ENCODE measurements at regions not wholly inside any gene's neighbourhood (a gene's known extent, or its start where the extent isn't known, plus 50 kb on each side); places are given as distances from the start of the nearest gene placed in this dataset.

DNA sequence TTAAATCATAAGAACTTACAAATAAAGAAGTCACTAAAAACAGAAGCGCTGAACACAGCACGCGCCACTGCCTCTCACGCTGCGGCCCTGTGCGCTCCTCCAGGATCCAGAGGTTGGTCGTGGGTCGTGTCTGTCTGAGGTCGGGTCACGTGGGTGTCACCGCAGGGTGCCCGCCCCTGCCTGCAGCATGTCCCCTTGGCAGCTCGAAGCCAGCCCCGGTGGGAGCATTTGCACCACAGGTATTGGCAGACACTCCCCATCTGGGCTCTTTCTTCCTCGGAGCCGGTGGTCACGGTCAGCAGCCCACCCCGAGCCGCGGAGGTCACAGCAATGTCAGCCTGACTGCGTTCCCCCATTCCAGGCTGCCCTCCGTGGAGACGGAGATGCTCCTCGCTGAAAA lies 88.6 kb downstream of the PDGFA start:
- no peak overlapping the region for H3K27ac ChIP-seq (ENCODE audit: low read depth, low read length)
- ChIA-PET POLR2A (no interaction called here), CTCF (no interaction called here)
- Mint-ChIP-seq H3K36me3 (no peaks in the 10 kb centered on the region), H3K9me3 (no peaks in the 10 kb centered on the region), H3K4me3 (no peak overlapping the region), H3K27ac (no peak overlapping the region), H3K4me1 (no peaks in the 10 kb centered on the region), H3K27me3 (peaks cover 0 to 6% of the 10 kb centered on the region in 2 donors)
- no peaks in the 10 kb centered on the region for H3K9me3 ChIP-seq (ENCODE audit: low read length)
- H3K27me3 ChIP-seq (ENCODE audit: insufficient read depth, low read length, poor library complexity, severe bottlenecking): no peaks in the 10 kb centered on the region
- no peaks in the 10 kb centered on the region for H3K36me3 ChIP-seq (ENCODE audit: insufficient read depth, low read length)
- no peak overlapping the region for H3K4me3 ChIP-seq (ENCODE audit: low read length)
- no peak for DNase-seq
- H3K4me1 ChIP-seq (ENCODE audit: insufficient read depth, low read length): no peaks in the 10 kb centered on the region

DNA sequence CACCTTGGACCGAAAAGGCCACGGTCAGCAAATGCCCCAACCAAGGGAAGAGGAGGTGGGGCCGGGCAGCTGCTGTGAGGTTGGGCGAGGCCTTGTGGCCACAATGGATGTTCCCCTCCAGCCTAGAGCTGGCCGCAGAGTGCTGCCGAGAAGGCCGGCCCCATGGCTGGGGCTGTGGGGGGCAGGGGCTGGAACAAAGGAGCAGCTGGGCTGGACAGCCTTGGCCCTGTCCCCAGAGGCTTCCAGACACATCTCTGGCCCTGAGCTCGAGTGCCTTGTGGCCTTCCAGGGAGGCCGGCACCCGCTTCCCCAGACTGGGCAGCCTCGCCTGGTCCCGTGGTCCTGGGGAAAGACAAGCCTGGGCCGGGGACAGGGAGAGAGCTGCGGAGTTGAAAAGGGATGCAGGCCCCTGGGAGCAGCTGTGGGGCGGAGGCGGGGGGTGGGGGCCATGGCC lies 88.0 kb downstream of the PDGFA start:
- H3K9me3 ChIP-seq (ENCODE audit: low read length): no peaks in the 10 kb centered on the region
- POLR2A ChIA-PET: no interaction called here
- Mint-ChIP-seq H3K9me3 (no peaks in the 10 kb centered on the region), H3K27ac (no peak overlapping the region), H3K27me3 (peaks cover 0 to 6% of the 10 kb centered on the region in 2 donors), H3K36me3 (no peaks in the 10 kb centered on the region), H3K4me3 (no peak overlapping the region), H3K4me1 (no peaks in the 10 kb centered on the region)
- H3K27ac ChIP-seq (ENCODE audit: low read depth, low read length): no peak overlapping the region
- no peak overlapping the region for H3K4me3 ChIP-seq (ENCODE audit: low read length)
- CTCF ChIA-PET: interaction anchor here (1.2 kb wide), 1 partner anchor 17 kb away, joined by 3 read pairs; no protein-coding TSS in a partner anchor
- no peak for DNase-seq
- no peaks in the 10 kb centered on the region for H3K36me3 ChIP-seq (ENCODE audit: insufficient read depth, low read length)
- H3K4me1 ChIP-seq (ENCODE audit: insufficient read depth, low read length): no peaks in the 10 kb centered on the region
- no peaks in the 10 kb centered on the region for H3K27me3 ChIP-seq (ENCODE audit: insufficient read depth, low read length, poor library complexity, severe bottlenecking)

DNA sequence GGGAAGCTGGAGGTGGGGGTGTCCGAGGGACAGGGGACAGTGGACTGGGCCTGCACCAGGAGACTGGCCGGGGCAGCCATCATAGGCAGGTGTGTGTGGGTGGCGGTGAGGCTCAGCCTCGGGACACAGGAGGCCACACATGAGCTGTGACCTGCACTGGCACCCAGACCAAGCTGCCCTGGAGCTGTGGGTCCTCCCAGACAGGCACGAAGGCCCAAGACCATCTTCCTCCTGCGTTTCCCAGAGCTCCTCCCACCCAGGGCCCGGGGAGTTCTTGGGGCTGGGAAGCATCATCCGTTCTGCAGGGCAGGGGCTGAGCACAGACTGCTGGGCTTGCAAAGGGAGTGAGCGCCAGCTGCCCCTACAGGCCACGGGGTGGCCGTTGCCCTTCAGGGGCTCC lies 87.4 kb downstream of the PDGFA start:
- no peaks in the 10 kb centered on the region for H3K9me3 Mint-ChIP-seq
- CTCF ChIA-PET: interaction anchor here (1.2 kb wide), 1 partner anchor 16 kb away, joined by 3 read pairs; no protein-coding TSS in a partner anchor

DNA sequence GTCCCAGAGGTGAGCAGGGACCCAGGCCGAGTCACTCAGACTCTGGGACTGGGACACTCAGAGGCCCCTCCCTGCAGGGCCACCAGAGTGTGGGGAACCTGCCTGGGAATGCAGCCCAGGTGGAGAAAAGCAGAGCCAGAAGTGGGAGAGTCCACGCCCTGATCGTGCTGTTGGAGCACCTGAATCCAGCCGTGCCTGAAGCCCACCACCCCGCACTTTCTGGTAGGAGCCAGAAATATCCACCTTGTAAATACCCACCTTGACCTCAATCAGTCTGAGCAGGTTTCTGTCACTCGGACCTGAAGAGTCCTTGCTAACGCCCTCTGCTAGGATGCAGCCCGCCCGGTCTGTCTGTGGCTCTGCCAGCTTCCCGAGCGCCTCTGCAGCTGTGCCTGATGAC lies 86.7 kb downstream of the PDGFA start:
- Mint-ChIP-seq H3K27ac (no peak overlapping the region), H3K4me1 (no peaks in the 10 kb centered on the region), H3K9me3 (no peaks in the 10 kb centered on the region), H3K4me3 (no peak overlapping the region), H3K36me3 (no peaks in the 10 kb centered on the region), H3K27me3 (peaks cover 0 to 6% of the 10 kb centered on the region in 2 donors)
- no peak for DNase-seq
- ChIA-PET POLR2A (no interaction called here), CTCF (interaction anchor here (1.2 kb wide), 1 partner anchor 16 kb away, joined by 3 read pairs; no protein-coding TSS in a partner anchor)
- no peaks in the 10 kb centered on the region for H3K4me1 ChIP-seq (ENCODE audit: insufficient read depth, low read length)
- H3K27me3 ChIP-seq (ENCODE audit: insufficient read depth, low read length, poor library complexity, severe bottlenecking): no peaks in the 10 kb centered on the region
- no peaks in the 10 kb centered on the region for H3K36me3 ChIP-seq (ENCODE audit: insufficient read depth, low read length)
- H3K27ac ChIP-seq (ENCODE audit: low read depth, low read length): no peak overlapping the region
- no peak overlapping the region for H3K4me3 ChIP-seq (ENCODE audit: low read length)
- no peaks in the 10 kb centered on the region for H3K9me3 ChIP-seq (ENCODE audit: low read length)

More for the DNA sequence above, 87.4 kb downstream of the PDGFA start:
- peaks cover 0 to 6% of the 10 kb centered on the region in 2 donors for H3K27me3 Mint-ChIP-seq
- no peak overlapping the region for H3K4me3 Mint-ChIP-seq
- no peaks in the 10 kb centered on the region for H3K4me1 ChIP-seq (ENCODE audit: insufficient read depth, low read length)
- POLR2A ChIA-PET: no interaction called here
- no peak overlapping the region for H3K27ac ChIP-seq (ENCODE audit: low read depth, low read length)
- H3K36me3 ChIP-seq (ENCODE audit: insufficient read depth, low read length): no peaks in the 10 kb centered on the region
- no peak overlapping the region for H3K27ac Mint-ChIP-seq
- no peaks in the 10 kb centered on the region for H3K27me3 ChIP-seq (ENCODE audit: insufficient read depth, low read length, poor library complexity, severe bottlenecking)
- no peak overlapping the region for H3K4me3 ChIP-seq (ENCODE audit: low read length)
- no peaks in the 10 kb centered on the region for H3K9me3 ChIP-seq (ENCODE audit: low read length)
- no peak for DNase-seq
- H3K36me3 Mint-ChIP-seq: no peaks in the 10 kb centered on the region
- no peaks in the 10 kb centered on the region for H3K4me1 Mint-ChIP-seq

DNA sequence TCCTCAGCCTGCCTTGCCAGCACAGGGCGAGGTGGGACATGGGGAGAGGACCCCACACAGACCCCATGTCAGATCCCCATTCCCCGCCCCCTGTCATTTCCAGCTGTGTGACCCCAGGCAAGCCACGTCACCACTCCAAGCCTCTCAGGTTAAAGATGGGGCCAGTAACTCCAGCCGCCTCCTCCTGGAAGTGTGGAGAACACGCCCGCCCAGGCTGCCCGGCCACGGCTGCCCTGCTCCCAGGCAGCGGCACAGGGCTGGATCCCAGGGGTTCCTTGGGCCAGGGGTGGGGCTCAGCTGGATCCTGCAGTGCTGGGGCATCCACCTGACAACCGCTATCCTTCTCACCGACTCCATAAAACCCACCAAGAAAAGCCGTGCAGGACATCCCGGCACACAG lies 86.1 kb downstream of the PDGFA start:
- Histone ChIP-seq H3K9me3 (ENCODE audit: low read length) (no peaks in the 10 kb centered on the region), H3K4me1 (ENCODE audit: insufficient read depth, low read length) (no peaks in the 10 kb centered on the region), H3K4me3 (ENCODE audit: low read length) (no peak overlapping the region), H3K36me3 (ENCODE audit: insufficient read depth, low read length) (no peaks in the 10 kb centered on the region), H3K27ac (ENCODE audit: low read depth, low read length) (no peak overlapping the region), H3K27me3 (ENCODE audit: insufficient read depth, low read length, poor library complexity, severe bottlenecking) (no peaks in the 10 kb centered on the region)
- Mint-ChIP-seq H3K4me3 (no peak overlapping the region), H3K36me3 (no peaks in the 10 kb centered on the region), H3K9me3 (no peaks in the 10 kb centered on the region), H3K4me1 (no peaks in the 10 kb centered on the region), H3K27me3 (peaks cover 0 to 6% of the 10 kb centered on the region in 2 donors), H3K27ac (no peak overlapping the region)
- CTCF ChIA-PET: no interaction called here
- POLR2A ChIA-PET: no interaction called here
- no peak for DNase-seq

DNA sequence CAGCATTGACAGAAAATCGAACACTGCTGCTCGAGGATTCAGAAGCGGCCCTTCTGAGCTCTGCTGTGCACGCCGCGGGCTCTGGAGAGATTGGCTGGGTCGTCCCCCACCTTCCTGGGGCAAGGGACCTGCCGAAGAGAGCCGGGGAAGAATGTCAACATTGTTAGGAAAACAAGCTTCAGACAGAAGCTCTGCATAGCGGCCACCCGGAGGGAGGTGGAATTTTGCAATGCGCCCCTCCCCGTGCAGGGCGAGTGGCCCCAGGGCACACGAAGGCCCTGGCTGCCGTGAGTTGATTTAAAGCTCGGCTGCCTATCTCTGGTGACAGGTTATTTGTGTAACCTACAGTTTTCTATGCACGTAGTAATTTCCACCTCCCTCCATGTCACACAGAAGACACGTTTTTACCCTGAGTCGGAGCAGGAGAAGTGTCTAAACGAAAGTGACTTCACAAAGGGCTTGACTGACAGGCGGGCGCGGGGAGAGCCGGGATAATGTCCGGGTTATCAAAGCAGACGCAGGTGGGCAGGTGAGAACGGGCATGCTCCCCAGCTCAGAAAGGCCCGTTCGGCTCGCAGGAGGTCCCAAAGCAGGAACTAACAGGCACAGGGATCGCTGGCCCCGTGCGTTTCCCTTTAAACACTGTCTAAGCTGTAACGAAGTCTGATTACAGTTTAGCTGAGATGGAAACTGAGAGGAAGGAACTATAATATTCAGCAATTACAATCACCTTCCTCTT lies 84.6 kb downstream of the PDGFA start:
- POLR2A ChIA-PET: no interaction called here
- Mint-ChIP-seq H3K36me3 (no peaks in the 10 kb centered on the region), H3K4me1 (no peaks in the 10 kb centered on the region), H3K27ac (no peak overlapping the region), H3K4me3 (no peak overlapping the region), H3K9me3 (no peaks in the 10 kb centered on the region), H3K27me3 (peaks cover 1 to 6% of the 10 kb centered on the region in 2 donors)
- DNase-seq: no peak
- H3K4me1 ChIP-seq (ENCODE audit: insufficient read depth, low read length): no peaks in the 10 kb centered on the region
- H3K27me3 ChIP-seq (ENCODE audit: insufficient read depth, low read length, poor library complexity, severe bottlenecking): no peaks in the 10 kb centered on the region
- no peaks in the 10 kb centered on the region for H3K36me3 ChIP-seq (ENCODE audit: insufficient read depth, low read length)
- no peak overlapping the region for H3K27ac ChIP-seq (ENCODE audit: low read depth, low read length)
- CTCF ChIA-PET: no interaction called here
- H3K9me3 ChIP-seq (ENCODE audit: low read length): no peaks in the 10 kb centered on the region
- H3K4me3 ChIP-seq (ENCODE audit: low read length): no peak overlapping the region

DNA sequence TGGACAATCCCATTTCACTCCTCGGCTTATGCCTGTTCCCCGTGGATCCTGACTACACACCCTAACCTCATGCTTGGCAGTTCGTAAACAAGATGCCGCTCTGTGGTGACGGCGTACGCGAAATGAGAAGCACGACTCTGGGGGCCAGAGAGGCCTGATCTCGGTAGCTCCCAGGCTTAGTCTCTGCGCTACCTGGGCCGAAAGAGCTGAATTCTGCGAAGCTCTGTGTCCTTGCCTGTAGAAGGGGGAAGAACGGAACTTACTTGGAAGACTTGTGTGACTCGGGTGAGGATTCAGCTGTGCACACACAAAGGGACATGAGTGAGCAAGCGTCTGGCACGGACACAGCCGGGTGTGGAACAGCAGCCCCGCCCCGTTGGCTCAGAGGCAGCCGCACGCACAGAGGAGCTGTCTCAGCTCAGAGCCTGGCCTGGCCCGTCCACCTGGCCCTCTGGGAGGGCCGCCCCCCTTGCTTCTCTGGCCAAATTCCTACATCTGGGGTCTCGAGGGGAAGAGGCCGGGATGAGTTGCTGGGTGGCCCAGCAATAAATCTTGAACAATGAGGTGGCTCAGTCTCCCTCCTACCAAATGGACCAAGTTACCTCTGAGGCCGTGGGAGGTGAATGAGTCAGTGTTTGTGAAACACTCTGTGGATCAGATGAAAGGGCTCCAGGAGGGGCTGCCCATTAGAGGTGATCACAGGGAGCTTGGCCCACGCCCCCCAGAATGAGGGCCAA lies 83.8 kb downstream of the PDGFA start:
- Mint-ChIP-seq H3K4me1 (no peaks in the 10 kb centered on the region), H3K9me3 (no peaks in the 10 kb centered on the region), H3K27ac (no peak overlapping the region), H3K36me3 (no peaks in the 10 kb centered on the region), H3K27me3 (peaks cover 1 to 6% of the 10 kb centered on the region in 2 donors), H3K4me3 (no peak overlapping the region)
- CTCF ChIA-PET: no interaction called here
- POLR2A ChIA-PET: no interaction called here
- Histone ChIP-seq H3K4me1 (ENCODE audit: insufficient read depth, low read length) (no peaks in the 10 kb centered on the region), H3K36me3 (ENCODE audit: insufficient read depth, low read length) (no peaks in the 10 kb centered on the region), H3K9me3 (ENCODE audit: low read length) (no peaks in the 10 kb centered on the region), H3K4me3 (ENCODE audit: low read length) (no peak overlapping the region), H3K27ac (ENCODE audit: low read depth, low read length) (no peak overlapping the region), H3K27me3 (ENCODE audit: insufficient read depth, low read length, poor library complexity, severe bottlenecking) (no peaks in the 10 kb centered on the region)
- no peak for DNase-seq

DNA sequence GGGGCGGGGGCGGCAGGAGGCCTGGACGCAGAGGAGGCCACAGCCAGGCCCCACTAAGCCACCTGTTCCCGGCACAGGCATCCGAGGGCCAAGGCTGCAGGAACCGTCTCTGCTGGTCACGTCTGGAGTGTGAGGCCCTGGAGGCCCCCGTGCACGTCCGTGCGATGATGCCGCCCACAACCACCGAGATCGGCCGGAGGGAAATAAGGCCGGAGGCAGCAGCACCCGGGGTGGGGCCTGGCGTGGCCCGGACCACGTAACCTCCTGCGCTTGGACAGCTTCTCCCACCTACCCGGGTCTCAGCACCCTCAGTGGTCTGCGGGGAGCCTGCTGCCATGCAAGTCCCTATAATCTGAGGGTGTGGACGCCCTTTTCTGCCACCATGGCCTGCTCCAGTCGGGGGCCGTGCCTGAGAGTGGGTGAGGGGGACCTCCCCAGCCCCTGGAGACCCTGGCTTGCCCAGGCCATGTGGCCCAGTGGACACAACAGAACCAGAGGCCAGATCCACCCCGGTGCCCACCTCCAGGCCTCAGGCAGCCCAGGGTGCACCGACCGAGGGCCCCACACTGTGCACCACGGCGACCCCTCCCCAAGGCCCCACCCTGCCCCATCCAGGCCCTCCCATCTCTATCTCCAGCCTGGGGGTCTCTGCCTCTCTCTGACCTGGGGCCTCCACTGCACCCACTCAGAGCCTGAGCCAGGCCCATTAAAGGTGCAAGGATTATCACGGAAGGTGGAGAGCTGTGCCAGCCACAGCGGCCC lies 83.1 kb downstream of the PDGFA start:
- Histone ChIP-seq H3K36me3 (ENCODE audit: insufficient read depth, low read length) (no peaks in the 10 kb centered on the region), H3K9me3 (ENCODE audit: low read length) (no peaks in the 10 kb centered on the region), H3K27me3 (ENCODE audit: insufficient read depth, low read length, poor library complexity, severe bottlenecking) (no peaks in the 10 kb centered on the region), H3K4me3 (ENCODE audit: low read length) (no peak overlapping the region), H3K4me1 (ENCODE audit: insufficient read depth, low read length) (no peaks in the 10 kb centered on the region), H3K27ac (ENCODE audit: low read depth, low read length) (no peak overlapping the region)
- CTCF ChIA-PET: no interaction called here
- H3K36me3 Mint-ChIP-seq: no peaks in the 10 kb centered on the region
- H3K4me1 Mint-ChIP-seq: no peaks in the 10 kb centered on the region
- no peak for DNase-seq
- H3K9me3 Mint-ChIP-seq: no peaks in the 10 kb centered on the region
- H3K27me3 Mint-ChIP-seq: peaks cover 1 to 6% of the 10 kb centered on the region in 2 donors
- POLR2A ChIA-PET: no interaction called here
- H3K4me3 Mint-ChIP-seq: no peak overlapping the region
- H3K27ac Mint-ChIP-seq: no peak overlapping the region
